Stimulated activated CD4-positive, alpha-beta T cell treated with anti-CD3 and anti-CD28 coated beads, Interleukin-1b, Interleukin-23, amount 100 ng/mL, for 24 hours (primary cell): ENCODE measurements at regions not wholly inside any gene's neighbourhood (a gene's known extent, or its start where the extent isn't known, plus 50 kb on each side); places are given as distances from the start of the nearest gene placed in this dataset.

ENCODE experiments used
- DNase-seq, 4 experiments: peaks; one replicate each; pipeline ENCODE4 v3.0.0-alpha.2; 2020; ENCODE audit warnings: low read depth in 4 of 4, low spot score in 1 of 4

DNA sequence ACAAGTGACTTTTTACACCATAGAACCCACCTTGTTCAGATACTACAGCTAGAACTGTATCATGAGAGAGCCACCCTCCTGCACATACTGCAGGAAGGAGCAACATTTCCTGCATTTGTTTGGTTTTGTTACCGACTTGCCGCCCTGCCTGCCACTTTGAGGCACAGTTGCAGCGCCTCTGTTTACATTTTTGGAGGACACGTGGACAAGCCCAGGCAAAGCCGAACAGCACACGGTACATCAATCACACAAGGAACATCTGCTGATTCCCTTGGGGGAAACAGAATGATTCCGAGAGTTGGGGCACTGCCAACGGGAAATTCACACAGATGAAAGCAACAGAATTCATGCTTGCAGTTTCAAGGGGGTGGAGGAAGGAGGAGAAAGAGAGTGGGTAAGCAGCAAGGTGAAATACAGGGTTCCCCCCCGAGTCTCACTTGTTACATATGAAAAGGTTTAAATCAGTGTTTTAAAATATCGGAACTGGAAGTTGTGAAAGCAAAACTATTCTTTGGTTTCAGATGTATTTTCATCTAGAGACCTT, 110.7 kb downstream of the BTG1 start:
- DNase-seq, result peak in 2 of 4 experiments; percentile 11 to 33

DNA sequence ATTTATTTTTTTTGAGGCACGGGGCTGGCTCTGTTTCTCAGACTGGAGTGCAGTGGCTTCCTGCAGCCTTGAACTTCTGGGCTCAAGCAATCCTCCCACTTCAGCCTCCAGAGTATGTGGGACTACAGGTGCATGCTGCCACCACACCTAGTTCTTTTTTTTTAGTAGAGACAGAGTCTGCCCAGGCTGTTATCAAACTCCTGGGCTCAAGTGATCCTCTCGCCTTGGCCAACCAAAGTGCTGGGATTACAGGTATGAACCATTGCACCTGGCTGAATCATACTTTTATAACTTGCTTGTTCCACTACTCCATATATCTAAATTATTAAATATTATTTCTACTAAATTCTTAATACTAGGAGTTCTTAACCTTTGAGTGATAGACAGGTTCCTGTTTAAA, 111.6 kb downstream of the BTG1 start:
- no peak for DNase-seq

DNA sequence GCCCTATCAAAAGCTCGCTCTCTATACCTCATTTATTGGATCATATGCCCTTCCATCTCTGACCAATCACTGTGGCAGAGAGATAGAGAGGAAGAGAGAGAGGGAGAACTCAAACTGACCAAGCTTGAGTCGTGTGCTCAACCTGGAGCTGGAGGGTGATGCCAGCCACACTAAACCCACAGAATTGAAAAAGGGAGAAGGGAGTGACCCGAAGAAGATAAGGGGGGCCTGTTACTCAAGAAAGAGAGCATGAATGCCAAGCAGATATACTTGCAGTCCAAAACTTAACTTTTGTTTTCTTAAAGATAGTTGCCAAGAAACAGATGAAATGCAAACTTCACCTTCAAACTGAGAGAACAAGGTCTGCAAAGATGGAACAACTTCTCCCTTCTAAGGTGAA, 112.7 kb downstream of the BTG1 start:
- no peak for DNase-seq

DNA sequence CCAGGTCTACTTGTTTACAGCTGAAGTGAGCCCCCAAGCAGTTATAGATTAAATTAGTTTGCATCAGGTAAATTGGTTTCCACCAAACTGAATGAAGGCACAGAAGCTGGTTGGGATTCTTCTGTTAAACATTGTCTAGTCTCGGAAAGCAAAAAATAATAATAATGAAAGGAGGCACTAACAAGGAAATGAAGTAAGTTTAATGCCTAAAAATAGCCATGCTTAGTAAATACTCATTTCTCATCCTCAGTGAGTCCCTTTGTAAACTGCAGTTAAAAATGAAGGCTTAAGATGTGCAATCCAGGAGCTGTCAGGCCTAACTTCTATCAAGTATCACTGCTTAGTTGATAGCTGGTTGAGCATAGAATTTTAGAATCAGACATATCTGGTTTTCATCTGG, 113.5 kb downstream of the BTG1 start:
- no peak for DNase-seq

DNA sequence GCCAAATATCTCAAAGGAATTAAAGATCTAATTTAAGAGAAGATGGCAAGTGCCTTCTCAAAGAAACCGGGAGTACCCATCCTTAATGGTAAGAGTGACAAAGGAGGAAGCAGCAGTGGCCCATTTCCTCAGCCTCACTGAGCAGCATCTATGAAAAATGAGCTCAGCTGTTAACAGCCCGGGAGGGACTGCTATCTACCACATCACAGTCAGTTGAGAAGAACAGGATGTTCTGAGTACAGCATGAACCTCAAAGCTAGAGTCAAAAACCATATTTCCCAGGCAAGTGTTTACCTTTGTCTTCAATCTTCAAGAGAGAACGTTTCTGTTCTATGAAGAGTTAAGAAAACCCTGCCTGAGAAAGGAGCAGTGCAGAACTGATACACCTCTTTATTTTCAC, 115.0 kb downstream of the BTG1 start:
- no peak for DNase-seq

DNA sequence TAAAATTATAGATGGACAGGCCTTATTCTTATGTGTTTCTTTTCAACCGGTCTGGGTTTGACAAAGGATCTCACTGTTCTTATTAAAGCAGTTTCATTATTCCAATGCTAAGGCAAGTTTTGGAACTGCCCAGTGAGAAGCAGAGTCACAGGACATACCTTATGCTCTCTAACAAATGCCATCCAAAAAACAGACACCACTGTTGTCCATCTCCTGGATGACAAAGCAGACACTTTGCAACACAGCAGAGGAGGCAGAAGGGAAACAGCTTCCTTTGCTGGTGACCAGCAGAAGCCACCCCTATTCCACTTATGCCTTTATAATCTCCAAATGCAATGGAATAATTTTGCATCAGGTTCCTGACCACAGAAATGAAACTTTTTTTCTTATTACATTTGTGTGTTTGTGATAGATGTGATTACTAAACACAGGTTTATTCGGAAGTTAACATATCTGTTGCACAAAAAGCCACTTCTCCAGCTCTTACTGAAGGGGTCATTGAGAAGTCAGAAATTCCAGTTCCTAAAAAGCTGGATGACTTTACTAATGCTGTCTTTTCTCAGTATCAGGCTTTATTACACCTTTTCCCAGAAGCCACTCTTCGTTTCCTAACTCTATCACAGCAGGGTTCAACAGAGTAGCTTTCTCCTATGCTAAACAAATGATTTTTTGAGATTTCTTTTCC, 115.6 kb downstream of the BTG1 start:
- DNase-seq, result no peak

DNA sequence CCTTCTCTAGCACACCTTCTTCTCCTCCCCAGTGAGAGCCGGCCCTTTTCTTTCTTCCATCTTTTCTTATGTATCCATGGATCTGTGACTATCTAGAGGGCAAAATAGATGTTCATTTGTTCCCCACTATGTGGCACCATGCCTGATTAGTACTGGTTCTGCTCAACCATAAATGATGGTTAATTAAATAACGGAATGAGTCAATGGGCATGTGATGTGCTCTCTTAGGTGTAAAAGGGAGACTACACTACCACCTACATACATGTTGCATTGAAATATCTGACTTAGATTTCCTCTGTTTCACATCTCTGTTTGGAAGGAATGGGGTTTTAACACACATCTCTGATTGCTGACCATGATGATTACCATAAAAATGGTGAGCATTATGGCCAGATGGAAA, 116.5 kb downstream of the BTG1 start:
- no peak for DNase-seq

DNA sequence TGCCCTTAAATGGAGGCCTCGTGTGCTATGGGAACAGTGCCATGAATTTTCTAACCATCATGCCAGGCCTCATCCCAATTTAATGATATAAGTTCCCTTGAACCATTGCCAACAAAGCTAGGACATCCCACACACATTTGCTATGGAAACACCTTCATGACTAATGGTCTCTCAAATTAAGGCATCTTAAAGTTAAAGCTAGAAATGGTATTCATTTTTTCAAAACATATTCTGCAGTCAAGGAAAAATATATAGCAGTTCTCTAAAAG, 117.3 kb downstream of the BTG1 start:
- DNase-seq, result no peak

DNA sequence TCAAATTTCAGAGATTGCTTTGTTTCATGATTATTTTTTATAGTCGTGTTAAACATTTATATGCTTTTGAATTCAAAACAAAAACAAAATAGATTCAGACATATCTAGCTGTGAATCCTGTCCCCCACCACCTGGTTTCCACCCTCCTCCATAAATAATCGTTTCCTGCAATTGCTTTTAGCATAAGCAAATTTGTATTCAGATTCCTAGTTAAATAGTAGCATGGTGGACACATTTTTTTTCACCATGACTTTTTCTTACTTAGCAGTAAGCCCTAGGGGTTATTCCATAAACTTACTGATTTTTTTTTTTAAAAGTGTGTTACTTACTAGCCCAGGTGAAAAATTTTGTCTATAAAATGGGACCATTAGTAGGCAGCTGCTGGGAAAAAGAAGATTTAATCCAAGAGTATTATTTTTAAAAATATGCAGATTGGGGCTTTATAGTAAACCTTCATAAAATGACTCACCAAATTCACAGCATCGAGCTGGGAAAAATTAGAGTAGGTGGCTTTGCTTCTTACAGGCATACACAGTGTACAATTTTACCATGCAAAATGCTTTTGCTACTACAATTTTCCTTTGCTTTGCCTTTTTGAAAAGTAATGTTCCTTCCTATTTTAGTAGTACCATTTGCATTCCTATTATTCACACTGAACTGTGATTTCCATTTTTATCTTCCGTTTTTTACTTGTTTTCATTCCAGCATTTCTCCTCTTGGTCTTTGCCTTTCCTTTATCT, 117.8 kb downstream of the BTG1 start:
- DNase-seq, result no peak

DNA sequence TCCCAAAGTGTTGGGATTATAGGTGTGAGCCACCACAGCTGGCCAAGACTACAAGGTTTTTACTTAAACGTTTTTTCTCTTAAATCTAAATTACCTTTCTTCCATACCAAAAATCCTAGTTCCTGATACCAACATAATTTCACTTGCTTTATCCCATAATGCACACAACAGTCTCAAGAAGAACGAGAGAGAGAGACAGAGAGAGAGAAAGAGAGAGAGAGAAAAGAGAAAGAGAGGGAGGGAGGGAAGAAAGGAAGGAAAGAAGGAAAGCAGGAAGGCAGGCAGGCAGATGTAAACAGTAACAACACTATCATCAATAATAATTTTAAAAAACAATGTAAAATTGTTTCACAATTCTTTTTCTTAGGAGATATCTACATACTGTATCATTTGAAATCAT, 118.4 kb downstream of the BTG1 start:
- DNase-seq, result no peak

DNA sequence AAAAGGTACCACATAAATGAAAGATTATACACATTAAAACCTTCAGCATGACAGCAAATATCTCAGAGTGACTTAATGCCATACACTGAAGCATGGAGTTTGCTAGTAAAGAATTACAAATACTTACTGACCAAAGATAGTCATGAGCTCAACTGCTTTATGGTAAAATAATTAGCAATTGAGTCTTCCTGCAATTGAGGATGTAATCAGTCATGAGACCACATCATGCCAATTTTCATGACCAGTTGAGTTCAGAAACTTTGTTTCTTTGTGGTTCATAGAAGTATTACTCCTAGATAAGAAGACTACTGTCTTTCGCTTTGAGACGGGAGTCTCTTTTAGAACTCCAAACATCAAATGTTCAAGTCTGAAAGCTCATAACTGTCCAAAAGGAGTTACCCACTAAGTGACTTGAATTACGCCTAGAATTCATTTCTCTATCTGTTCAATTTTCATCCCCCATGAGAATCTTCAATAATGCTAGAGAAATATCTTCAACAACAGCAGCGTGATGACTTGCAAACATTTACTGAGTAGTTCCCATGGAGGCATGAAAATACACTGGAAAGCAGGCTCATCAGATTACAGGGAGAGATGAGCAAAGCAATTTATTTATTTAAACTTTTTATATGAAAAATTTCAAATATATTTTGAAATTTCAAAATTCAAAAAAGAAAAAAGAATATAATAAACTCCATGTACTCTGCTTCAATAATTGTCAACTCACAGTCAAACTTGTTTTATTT, 120.0 kb downstream of the BTG1 start:
- DNase-seq, result no peak

DNA sequence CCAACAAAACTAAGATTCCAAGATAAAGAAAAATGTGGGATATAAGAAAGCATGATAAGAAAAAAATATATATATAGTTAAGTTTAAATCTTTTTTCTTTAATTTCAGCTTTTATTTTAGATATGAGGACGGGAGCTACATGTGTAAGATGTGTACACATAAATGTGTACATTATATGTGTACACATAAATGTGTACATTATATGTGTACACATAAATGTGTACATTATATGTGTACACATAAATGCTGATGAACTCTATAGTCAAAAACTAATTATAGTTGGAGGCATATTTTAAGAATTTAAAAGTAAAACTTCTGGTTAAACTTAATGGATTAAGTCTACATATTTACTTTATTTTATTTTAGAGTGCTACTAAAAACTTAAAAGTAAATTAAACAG, 123.6 kb downstream of the BTG1 start:
- no peak for DNase-seq

DNA sequence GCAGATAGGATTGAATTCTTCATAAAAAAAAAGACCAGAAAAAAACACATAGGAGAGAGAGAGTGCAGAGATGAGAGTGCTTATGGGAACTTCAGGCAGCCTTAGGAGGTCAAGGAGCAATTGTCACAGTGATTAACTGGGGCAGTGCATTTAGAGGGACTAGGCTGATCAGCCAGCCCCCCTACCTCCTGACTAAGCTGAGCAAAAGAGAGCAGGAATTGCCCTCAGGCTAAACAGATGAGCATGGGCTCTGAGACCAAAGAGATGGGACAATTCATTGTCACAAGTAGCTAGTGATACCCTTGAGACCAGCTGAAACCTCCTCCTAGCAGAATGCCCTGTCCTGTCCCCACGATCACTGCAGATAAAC, 124.0 kb downstream of the BTG1 start:
- no peak for DNase-seq

DNA sequence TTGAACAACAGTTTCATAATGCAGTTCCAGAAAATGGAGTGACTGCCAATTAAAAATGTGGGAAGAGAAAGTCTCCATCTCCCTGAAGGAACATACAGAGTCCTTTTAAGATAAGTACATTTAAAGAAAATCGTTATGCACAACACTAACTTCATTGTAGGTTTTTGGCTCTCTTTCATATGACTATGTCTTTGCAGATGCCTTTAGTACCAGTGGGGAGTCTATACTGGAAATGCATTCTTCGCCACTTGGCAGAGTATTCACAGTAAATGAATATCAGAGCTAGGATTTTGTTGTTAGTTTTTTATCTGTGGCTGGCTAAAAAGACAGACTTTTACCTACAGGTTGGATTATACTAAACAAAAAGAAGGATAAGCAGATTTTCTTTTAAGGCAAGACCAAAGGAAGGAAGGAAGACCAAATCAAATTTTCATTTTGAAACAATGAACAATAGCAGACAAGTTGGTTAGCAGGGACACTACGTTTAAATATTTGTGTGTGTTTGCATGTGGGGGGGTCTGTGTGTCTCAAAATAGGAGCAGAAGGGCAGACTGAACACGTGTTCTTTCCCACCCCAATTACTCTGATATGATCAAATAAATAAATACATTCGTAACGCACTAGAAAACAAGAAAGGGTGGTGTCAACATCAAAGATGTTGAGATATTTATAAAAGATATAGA, 124.5 kb downstream of the BTG1 start:
- no peak for DNase-seq

DNA sequence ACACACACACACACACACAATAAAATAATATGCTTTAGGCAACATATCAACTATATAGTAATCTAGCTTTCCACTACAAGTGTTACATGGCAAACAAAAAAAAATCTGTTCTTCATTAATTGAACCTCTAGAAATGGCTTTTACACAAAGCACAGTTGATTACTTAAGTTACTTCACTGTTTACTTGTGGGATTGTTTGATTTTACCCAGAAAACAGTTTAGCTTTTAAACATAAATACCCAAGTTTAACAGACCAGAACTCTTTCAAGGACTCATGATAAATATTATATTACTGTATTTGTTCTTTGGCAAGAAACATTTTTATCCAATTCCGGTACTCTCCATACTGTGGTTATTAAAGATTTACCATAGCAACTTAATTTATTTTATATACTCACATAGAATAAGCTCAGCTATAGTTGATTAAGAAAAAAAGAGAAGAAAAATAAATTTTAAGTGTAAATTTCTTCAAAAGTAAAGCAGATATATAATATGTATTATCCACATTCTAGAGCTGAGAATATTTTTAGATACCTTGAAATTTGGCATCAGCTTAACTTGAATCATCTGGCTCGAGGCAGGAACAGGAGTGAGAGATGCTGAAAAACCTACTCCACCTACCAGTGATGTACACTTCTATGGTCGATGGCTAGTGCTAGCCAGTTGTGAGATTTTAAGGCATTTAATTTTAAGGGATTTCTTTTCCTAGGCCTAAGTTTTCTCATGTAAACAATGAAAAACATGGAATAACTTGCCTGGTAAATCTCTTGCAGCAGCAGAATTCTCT, 126.0 kb downstream of the BTG1 start:
- DNase-seq, result no peak

DNA sequence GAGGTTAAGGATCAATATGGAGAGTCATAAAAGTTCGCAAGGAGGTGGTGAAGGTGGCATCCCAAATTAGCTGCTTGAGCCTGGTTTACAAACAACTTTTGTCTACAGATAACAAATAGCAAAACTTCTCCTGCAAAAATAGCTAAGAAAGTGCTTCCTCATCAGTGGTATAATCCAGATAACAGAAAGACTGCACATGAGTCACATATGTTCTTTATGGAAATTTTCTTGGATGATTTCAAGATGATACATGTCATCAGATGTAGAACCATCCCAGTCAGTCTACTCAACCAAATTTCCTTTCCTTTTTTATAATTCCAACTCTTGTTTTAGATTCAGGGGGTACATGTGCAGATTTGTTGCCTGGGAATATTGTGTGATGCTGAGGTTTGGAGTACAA, 133.0 kb downstream of the BTG1 start:
- DNase-seq, result no peak

DNA sequence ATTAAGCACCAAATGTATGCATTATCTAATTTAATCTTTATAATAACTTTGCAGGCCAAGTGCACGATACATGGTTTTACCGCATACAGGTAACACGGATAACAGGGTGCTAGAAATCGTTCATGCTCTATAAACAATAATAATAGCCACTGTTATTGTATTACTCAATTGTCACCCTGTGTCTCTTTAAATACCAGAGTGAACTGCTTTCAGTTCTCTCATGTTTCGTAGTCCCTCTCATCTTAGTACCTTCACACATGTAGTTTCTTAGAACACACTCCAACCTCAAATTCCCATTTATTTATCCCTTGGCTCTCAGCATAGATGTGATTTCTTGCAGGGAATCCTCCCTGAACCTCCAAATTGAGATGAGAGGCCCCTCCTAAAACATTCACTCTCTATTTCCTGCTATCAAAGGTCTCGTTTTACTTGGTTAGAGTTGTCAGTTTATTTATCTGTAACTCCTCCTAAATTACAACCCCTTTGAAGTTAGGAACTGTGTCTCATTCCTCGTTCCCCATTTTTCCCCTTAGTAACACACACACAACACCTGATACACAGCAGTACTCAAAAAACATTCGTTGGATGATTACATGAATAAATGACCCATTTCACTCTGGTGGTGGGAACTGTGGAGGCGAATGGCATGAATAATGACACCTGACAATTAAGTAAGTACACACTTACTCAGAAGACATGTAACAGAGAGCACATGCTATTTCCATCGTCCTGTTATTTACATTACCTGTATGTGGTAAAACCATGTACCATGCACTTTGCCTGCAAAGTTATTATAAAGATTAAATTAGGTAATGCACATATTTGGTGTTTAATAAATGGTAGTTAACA, 134.6 kb downstream of the BTG1 start:
- no peak for DNase-seq

DNA sequence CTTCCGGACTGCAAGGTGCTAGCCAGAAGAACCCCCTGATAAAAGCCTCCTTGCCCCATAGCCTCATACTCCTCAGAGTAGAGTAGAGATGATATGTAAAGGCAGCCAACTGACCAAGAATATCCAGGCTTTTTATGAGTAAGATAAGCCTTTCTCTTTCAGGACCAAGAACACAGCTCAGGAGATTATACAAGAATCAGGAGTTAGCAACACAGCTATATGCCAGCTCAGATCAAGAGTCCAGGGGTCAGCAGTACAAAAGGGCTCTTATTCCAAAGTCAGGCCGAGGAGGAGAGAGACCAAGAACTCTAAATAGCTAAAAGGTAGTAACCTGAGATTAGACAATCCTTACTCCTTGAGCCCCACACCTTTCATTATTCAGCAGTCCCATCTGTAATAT, 135.3 kb downstream of the BTG1 start:
- no peak for DNase-seq

DNA sequence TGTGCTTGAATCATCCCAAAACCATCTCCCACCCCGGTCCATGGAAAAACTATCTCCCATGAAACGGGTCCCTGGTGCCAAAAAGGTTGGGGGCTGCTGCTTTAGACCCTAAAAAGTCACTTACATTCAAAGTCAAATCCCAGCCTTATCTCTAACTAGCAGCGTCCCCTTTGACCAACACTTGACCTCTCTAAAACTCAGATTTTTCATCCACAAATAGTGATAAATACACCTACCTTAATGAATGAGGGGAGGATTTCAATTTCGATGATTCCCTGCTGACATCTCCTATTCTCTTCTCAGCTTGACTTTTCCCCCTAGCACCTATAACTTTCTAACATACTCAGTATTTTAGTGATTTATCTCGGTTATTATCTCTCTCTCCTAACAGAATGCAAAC, 137.3 kb downstream of the BTG1 start:
- no peak for DNase-seq

DNA sequence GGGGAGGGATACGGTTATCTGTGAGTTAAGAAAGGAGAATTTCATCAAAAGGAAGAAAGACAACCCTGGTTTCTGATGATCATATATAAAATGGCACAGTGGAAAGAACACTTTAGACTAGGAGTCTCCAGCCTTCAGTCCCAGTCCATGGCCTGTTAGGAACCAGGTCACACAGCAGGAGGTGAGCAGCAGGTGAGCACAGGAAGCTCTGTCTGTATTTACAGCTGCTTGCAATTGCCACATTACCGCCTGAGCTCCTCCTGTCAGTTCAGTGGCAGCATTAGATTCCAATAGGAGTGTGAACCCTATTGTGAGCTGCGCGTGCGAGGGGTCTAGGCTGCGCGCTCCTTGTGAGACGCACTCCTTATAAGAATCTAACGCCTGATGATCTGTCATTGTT, 137.9 kb downstream of the BTG1 start:
- DNase-seq, result no peak
